Mesothelial cell of epicardium (in vitro differentiated cells): ENCODE measurements at regions not wholly inside any gene's neighbourhood (a gene's known extent, or its start where the extent isn't known, plus 50 kb on each side); places are given as distances from the start of the nearest gene placed in this dataset.

Experiments used
- DNase-seq, 2 experiments: peaks; one replicate each; pipeline ENCODE4 v3.0.0; 2021; ENCODE audit warnings: low spot score in 2 of 2; ENCODE audit not compliant: unreplicated experiment in 2 of 2
- H3K27ac Mint-ChIP-seq: 2 replicates; pipeline ENCODE4 v1.8.0; 2021; ENCODE audit warnings: mixed read lengths
- H3K27me3 Mint-ChIP-seq: 2 replicates; pipeline ENCODE4 v1.8.0; 2021; ENCODE audit warnings: low read depth, mixed read lengths
- H3K36me3 Mint-ChIP-seq: 2 replicates; pipeline ENCODE4 v1.8.0; 2021; ENCODE audit warnings: mixed read lengths
- H3K4me1 Mint-ChIP-seq: 2 replicates; pipeline ENCODE4 v1.8.0; 2021; ENCODE audit warnings: mixed read lengths
- H3K4me3 Mint-ChIP-seq: 2 replicates; pipeline ENCODE4 v1.8.0; 2021; ENCODE audit warnings: mild to moderate bottlenecking, moderate library complexity, mixed read lengths
- H3K9me3 Mint-ChIP-seq: 2 replicates; pipeline ENCODE4 v1.8.0; 2021; ENCODE audit warnings: mixed read lengths
- TF ChIP-seq, protein P1 (sequence below): fragments of 200-600 bp; sonication (generic); IDR thresholded peaks from one replicate; pipeline ENCODE4 v1.5.0; 2021; ENCODE audit warnings: antibody characterized with exemption; ENCODE audit not compliant: unreplicated experiment

DNA sequence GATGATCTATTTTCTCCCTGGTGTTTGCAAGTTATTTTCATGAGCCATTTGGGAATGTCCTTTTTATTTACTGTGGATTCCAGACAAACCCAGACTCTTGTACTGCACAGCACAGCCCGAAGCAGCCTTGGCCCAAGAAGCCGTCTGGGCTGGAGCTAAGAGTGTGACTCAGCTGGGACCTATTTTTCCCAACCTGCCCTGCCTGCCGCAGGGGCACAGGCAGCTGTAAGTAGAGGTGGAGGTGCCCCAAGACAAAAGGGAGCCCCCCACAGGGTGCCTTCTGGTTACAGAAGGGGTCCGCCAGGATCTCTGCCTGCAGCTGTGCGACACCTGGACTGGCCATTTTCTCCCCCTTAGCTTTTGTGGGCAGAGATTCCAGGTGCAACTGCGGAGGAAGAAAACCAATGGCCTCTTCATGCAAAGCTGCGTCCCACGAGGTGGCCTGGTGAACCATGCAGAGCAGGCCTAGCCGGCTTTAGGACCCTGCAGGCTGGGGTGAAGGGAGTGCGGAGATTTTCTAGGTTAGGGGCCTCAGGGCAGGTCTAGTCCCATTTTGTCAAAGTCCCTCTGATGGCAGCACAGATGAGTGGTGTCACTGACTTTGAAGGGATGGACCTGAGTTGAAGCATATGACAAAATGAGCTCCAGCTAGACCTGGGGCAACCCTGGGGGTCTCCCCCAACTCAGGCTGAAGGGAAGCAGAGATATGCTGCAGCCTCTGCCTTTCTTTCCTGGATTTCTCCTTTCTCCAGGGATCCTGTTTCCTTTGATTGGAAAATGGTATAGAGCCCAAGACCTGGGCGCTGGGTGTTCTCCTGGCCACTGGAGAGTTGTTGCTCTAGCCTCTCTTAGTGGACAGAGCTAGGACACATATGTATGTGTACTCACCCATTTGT, 131.2 kb downstream of the KLF13 start:
- TF ChIP-seq, protein P1, sequence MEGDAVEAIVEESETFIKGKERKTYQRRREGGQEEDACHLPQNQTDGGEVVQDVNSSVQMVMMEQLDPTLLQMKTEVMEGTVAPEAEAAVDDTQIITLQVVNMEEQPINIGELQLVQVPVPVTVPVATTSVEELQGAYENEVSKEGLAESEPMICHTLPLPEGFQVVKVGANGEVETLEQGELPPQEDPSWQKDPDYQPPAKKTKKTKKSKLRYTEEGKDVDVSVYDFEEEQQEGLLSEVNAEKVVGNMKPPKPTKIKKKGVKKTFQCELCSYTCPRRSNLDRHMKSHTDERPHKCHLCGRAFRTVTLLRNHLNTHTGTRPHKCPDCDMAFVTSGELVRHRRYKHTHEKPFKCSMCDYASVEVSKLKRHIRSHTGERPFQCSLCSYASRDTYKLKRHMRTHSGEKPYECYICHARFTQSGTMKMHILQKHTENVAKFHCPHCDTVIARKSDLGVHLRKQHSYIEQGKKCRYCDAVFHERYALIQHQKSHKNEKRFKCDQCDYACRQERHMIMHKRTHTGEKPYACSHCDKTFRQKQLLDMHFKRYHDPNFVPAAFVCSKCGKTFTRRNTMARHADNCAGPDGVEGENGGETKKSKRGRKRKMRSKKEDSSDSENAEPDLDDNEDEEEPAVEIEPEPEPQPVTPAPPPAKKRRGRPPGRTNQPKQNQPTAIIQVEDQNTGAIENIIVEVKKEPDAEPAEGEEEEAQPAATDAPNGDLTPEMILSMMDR = no peak
- H3K4me1 Mint-ChIP-seq = no peaks in the 10 kb centered on the region
- peaks cover 9% of the 10 kb centered on the region for H3K9me3 Mint-ChIP-seq
- peaks cover 5% of the 10 kb centered on the region for H3K27me3 Mint-ChIP-seq
- DNase-seq = no peak
- no peak overlapping the region for H3K27ac Mint-ChIP-seq
- no peaks in the 10 kb centered on the region for H3K36me3 Mint-ChIP-seq
- no peak overlapping the region for H3K4me3 Mint-ChIP-seq

DNA sequence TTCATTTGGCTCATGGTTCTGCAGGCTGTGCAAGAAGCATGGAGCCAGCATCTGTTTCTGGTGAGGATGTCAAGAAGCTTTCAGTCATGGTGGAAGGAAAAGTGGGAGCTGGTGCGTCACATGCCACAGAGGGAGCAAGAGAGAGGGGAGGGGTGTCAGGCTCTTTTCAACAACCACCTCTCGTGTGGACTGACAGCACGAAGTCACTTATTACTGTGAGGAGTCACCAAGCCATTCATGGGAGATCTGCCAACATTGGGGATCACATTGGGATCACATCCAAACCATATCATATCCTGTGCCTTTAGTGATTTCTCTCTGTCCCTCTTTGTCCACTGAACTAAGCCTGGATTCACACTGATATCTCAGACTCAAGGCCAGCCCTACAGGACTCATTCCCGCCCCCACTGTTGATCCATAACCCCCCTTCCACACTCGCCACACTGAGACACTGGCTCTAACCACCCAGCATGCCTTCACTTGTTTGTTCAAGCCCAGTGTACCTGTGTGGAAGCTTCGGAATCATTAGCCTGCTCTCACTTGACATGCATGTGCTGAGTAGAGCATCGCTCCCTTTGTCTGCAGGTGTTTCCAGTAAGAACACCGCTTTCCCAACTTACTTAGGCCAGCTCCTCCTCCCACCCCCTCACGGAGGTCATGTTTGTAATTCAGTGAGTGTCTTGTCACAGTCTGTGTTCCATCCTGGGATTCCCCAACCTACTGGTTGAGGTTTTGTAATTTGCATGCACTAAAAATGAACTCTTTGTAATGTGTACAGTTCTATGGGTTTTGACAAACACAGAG, 132.2 kb downstream of the KLF13 start:
- TF ChIP-seq, protein P1 = no peak
- Mint-ChIP-seq H3K4me1 (no peaks in the 10 kb centered on the region), H3K27me3 (peaks cover 9% of the 10 kb centered on the region), H3K9me3 (peaks cover 9% of the 10 kb centered on the region), H3K36me3 (no peaks in the 10 kb centered on the region), H3K27ac (no peak overlapping the region), H3K4me3 (no peak overlapping the region)
- DNase-seq = no peak

DNA sequence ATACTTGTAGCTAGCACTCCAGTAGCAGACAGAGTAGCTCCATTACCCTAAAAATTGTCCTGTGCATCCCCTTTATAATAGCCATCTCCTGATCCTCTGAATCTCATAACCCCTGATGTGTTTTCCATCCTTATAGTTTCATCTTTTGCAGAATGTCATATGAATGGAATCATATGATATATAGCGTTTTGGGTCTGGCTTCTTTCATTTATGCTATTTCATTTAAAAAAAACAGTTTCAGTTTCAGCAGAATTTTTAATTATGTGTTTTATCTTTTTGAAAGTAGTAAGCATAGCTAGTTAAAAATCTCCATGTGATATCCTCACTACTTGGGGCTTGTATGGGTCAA, 132.7 kb downstream of the KLF13 start:
- Mint-ChIP-seq H3K4me1 (no peaks in the 10 kb centered on the region), H3K4me3 (no peak overlapping the region), H3K27ac (no peak overlapping the region), H3K36me3 (no peaks in the 10 kb centered on the region), H3K27me3 (peaks cover 11% of the 10 kb centered on the region), H3K9me3 (peaks cover 9% of the 10 kb centered on the region)
- TF ChIP-seq, protein P1 = no peak
- DNase-seq = no peak

DNA sequence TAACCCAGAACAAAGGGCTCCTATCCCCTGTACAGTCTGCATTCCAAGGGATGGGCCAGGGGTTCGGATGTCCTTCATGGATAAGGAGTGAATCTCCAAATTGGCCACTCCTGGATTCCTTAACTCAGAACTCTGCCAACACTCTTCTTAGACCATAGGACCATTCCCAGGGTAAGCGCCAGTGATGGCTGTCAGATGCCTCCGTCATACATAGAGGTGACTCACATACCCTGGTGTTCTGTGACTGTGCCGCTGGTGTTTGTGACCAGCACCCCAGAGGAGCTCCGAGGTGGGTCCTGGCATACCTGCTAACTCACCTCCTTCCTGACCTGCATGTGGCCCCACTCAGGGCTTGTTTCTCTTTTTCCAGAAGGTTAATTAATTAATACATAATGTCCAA, 134.7 kb downstream of the KLF13 start:
- peaks cover 19% of the 10 kb centered on the region for H3K27me3 Mint-ChIP-seq
- no peaks in the 10 kb centered on the region for H3K9me3 Mint-ChIP-seq
- DNase-seq = no peak
- no peak overlapping the region for H3K4me3 Mint-ChIP-seq
- H3K36me3 Mint-ChIP-seq = no peaks in the 10 kb centered on the region
- H3K27ac Mint-ChIP-seq = no peak overlapping the region
- no peaks in the 10 kb centered on the region for H3K4me1 Mint-ChIP-seq
- TF ChIP-seq, protein P1 = no peak

DNA sequence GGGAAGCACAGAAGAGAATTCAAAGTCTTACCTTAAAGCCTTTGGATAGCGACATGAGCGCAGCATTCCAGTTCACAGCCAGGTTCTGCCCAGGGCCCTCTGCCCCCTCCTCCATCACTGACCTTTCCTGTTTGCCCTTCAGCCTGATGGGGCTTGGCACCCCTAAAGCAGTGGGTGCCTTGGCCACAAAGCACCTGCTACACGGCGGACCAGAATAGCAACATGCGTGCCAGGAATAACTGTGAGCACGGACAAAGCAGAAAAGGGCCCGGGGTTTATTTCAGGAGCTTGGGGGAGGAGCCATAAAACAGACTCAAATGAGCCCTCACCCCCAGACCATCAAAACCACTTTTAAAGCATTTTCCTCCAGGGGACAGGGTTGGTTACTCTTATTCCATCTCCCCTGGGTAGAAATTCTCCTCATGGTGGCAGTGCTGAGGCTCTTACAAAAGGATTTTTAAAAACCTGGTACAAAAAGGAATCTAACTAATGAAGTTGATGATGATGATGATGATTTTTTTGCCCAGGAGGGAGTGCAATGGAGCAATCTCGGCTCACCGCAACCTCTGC, 135.4 kb downstream of the KLF13 start:
- Mint-ChIP-seq H3K4me3 (no peak overlapping the region), H3K4me1 (no peaks in the 10 kb centered on the region), H3K36me3 (no peaks in the 10 kb centered on the region), H3K27me3 (peaks cover 22% of the 10 kb centered on the region), H3K27ac (no peak overlapping the region), H3K9me3 (no peaks in the 10 kb centered on the region)
- no peak for DNase-seq
- TF ChIP-seq, protein P1 = no peak
